Esophagus muscularis mucosa (tissue), 3 donors: ENCODE measurements at regions not wholly inside any gene's neighbourhood (a gene's known extent, or its start where the extent isn't known, plus 50 kb on each side); places are given as distances from the start of the nearest gene placed in this dataset.

Experiments
- CTCF ChIP-seq, 3 experiments: fragments of 200-600 bp in 2 of 3; fragments of 450-650 bp in 1 of 3; sonication (generic) in 2 of 3; IDR thresholded peaks; one replicate each; pipeline ENCODE4 v1.5.1; 2017 to 2019; ENCODE audit warnings: antibody characterized with exemption in 3 of 3, mild to moderate bottlenecking in 2 of 3, moderate library complexity in 1 of 3
- POLR2A ChIP-seq: fragments of 450-650 bp; IDR thresholded peaks from one replicate; pipeline ENCODE4 v1.6.1; 2017; ENCODE audit warnings: antibody characterized with exemption, moderate library complexity, mild to moderate bottlenecking, low read depth
- POLR2AphosphoS5 ChIP-seq, 2 donors: sonication (generic); formaldehyde crosslinking; IDR thresholded peaks; one replicate each; pipeline ENCODE4 v1.6.1; 2017; ENCODE audit warnings: antibody characterized with exemption in 2 of 2

GRCh38 chr7:3246127-3246526, 54.9 kb upstream of the SDK1 start:
- TF ChIP-seq CTCF (IDR thresholded peaks at IDR 0.05) (no peak), POLR2A (no peak), POLR2AphosphoS5 (IDR thresholded peaks at IDR 0.05) (no peak)
